HG03175 (cell line): ENCODE measurements at regions not wholly inside any gene's neighbourhood (a gene's known extent, or its start where the extent isn't known, plus 50 kb on each side); places are given as distances from the start of the nearest gene placed in this dataset.
"Not testable (repeated sequence)": the region's sequence is repeated elsewhere in the genome, so short reads cannot be mapped to it uniquely, and the experiment has no call there.

ENCODE experiments used
- ATAC-seq: cut with Tn5 transposase; IDR thresholded peaks from one replicate; pipeline ENCODE4 v1.9.1; 2021; ENCODE audit warnings: mild to moderate bottlenecking, moderate library complexity; ENCODE audit not compliant: unreplicated experiment

DNA sequence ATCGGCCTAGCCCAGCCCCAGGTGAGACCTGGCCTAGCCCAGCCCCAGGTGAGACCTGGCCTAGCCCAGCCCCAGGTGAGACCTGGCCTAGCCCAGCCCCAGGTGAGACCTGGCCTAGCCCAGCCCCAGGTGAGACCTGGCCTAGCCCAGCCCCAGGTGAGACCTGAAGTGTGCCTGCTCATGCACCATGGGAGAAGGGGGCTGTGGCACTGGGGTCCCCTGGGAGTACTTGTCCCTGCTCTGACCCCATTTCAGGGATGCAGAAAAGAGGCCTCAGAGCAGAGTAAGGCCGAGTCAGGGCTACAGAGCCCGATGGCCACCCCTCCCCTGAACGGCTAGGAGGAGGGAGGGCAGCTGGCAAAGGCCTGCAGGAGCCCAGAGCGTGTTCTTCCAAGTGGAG is 129.6 kb downstream of the CRYBB2 start:
- not testable (repeated sequence) for ATAC-seq

DNA sequence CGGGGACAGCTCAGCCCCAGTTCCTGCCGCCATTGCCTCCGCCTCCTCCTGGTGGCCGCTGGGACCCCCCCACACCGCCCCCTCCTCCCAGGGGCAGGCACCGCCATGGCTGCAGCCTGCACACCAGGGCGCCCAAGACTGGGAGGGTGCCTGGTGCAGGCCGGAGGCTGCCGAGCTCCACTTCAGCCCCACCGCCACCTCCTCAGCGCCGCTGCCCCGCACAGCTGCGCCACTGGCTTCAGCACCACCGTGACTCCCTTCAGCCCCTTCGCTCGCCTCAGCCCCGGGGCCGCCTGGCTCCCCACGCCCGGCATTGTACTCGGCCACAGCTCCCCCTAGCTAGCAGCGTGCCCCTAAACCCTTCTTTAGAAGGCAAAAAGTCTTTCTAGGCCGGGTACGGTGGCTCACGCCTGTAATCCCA is 131.1 kb downstream of the CRYBB2 start:
- ATAC-seq, result no peak

DNA sequence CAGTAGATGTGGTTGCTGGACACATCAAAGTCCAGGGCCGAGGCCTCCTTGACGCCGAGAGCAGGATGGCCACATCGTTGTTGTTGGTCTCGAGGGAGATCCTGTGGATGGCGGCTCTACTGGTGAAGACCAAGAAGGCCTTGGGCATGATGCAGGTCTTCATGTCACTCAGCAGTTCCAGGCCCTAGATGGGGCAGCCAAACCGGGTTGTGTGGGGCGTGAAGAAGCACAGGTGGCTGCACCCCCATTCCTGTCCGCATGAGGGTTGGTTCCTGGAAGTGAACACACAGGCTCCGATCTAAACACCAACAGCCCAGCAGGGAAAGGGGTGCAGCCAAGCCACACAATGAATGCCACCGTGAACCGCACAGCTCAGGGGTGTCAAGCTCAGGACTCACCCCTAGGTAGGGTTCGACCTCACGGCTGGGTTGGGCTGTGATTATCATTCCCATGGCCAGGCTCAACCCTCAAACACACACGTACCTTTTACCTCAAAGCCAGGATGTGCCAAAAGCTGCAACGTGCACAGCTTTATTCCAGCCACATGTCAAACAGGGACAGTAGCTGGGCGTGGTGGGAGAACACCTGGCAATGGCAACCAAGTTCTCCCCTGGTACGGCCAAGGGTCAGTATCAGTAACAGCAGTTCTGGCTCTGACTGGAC is 132.3 kb downstream of the CRYBB2 start:
- no peak for ATAC-seq

DNA sequence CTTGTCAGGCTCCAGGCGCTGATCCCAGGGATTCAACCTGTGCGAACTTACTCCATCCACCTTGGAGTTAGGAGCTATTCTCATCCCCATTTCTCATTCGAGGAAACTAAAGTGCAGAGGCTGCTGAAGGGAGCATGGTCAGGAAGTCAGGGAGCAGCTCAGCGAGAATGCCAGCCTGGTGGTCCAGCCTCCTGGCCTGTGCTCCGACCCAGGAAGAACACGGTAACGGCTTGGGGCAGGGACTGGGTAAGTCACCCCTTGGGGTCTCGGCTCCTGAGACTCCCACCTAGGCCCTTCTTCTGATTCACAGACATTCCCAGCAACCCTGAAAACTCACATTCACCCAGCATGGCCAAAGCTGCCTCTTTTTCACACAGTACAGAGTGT is 132.8 kb downstream of the CRYBB2 start:
- no peak for ATAC-seq

DNA sequence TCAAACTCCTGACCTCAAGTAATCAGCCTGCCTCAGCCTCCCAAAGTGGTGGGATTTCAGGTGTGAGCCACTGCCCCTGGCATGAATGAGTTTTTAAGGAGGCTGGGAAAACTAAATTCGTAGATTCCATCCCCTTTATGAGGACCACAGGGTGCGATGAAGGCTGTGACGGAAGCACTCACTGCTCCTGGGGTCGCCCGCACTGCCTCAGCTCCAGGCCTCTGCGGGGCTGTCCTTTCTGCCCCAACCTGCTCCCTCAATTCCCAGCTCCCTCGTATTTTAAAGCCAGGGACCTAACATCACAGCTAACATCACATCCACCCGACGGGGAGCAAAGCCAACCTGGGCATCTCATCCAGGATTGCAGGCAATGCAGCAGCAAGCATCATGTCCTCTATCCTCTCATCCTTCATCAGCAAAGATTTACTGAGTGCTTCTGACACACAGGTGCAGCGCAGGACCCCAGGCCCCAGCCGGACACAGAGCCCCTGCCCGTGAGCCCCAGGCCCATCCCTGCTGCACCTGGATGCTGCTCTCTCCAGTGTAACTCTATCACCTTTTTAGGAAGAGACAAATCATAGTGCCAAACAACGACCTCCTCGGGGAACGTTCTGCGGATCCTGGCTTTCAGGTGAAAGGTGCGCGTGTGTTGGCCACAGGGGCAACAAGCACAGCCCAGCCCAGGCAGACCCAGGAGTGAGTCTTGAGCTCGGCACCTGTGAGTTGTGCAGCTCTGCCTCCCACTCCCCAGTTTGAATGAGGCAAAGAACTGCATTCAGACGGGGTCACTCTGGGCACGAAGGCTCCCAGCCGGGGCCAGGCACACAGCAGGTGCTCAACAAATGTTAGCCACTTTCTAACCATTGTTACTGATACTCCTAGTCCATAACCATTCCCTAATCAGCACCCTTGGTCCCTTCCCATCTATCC is 134.3 kb downstream of the CRYBB2 start:
- ATAC-seq, result no peak

DNA sequence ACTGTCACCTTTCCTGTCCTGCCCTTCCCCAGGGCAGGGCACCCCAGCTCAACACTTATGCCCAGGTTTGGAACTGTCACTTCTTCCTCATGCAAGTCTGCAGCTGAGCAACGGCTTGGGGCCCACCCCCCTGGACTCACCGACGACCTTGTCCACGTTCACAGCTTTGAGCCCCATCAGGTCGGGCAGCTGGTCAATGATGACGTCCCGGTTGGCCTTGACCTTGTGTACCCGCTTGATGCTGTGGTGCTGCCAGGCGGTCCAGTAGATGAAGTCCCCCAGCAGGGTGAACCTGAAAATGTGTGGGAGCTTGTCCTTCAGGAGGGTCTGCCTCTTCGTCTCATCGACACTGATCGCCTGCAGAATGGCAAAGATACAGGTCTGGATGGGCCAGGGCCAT is 135.0 kb downstream of the CRYBB2 start:
- no peak for ATAC-seq

DNA sequence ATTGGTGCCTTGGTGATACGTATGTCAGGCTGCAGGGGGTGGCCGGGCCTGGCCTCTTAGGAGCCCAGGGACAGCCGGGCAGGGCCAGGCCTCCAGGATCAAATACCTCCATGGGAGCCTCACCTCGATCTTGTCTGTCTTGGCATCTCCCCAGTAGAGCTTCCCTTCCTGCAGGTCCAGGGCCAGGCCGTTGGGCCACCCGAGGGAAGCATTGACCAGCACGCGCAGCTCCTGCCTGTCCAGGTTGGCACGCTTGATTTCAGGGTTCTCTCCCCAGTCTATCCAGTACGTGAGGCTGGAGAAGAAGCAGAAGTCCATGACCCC is 137.7 kb downstream of the CRYBB2 start:
- no peak for ATAC-seq

DNA sequence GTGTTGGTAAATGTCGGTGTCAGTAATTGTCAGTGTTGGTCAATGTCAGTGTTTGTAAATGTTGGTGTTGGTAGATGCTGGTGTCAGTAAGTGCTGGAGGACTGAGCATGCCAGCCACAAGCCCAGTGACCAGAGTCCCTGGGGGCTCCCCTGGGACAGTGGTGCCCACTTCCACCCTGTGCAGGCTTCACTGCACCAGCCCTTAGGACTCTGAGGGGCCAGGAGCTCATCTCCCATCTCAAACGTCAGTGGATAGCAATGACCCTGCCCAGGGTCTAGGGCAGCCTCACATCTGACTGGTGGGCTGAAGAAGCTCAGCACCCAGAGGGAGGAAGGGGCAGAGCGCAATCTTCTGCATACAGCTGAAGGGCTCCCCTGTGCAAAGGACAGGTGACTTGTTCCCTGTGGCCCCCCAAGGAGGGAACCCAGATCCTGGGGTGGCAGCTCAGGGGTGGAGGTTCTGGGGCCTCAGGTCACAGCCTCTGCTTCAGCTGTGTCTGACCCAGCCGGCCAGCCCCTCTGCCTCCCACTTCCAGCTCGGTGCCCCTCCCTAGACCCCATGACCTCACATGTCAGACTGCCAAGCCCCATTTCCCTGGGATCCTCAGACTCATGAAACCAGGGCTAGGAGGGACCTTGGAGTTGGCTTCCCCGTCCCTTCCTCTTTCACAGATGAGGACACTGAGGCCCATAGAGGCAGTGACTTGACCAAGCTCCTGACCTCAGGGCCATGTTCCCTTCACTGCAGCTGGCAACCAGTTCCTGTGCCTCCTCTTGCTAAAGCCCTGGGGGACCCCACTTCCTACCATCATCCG is 138.4 kb downstream of the CRYBB2 start:
- no peak for ATAC-seq

DNA sequence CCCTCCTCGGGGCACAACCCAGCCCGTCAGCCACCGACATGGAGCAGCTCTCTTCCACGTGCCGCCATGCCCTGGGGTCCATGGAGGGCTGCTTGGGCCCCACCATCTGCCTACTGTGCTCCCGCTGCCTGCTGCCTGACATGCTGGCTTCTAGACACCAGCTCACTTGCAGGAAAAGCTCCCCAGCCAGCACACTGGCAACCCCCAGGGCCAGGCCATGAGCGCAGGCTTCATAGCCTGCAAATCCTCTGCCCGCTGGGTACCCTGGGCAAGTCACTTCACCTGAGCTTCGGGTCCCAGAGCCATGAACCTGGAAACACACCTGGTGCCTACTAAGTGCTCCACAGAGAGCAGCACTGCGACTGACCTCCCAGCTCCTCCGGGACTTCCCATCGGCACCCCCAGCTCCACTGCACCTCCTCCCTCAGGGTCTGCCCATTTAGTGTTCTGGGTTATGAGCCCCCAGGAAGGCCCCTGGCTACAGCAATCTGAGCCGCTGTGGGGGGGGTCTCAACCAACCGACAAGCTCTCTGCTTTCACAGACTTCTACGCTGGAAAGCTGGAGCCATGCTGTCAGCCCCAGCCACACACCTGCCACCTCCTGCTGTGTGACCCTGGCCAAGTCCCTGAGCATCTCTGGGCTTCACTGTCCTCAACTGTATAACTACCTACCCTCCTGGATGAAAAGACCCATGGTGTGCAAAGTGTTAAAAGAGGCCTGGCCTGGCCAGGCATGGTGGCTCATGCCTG is 139.2 kb downstream of the CRYBB2 start:
- ATAC-seq, result no peak

DNA sequence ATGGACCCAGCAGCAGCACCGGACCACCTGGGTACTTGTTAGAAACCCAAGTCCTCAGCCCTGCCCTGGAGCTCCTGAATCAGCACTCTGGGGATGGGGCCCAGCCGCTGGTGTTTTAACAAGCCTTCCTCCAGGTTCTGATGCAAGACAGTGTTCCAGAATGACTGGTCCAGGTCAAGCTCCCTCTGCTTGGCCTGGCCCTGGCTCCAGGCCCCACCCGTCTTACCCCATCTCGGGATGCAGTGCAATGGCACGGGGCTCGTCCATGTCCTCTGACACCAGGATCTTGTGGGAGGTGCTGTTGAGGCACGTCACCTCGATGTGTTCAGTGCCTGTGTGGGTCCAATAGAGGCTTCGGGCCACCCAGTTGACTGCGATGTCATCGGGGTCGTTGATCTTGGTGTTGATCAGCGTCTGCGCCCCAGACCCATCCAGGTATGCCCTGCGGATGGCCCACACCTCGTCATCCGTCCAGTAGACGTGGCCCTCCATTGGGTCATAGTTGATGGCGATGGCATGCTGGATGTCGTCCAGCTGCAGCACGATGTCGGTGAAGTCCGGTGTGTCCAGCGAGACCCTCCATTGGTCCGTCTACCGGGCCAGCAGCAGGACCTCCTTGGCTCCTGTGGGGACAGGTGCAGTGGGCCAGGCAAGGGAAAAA is 140.3 kb downstream of the CRYBB2 start:
- ATAC-seq, result no peak

DNA sequence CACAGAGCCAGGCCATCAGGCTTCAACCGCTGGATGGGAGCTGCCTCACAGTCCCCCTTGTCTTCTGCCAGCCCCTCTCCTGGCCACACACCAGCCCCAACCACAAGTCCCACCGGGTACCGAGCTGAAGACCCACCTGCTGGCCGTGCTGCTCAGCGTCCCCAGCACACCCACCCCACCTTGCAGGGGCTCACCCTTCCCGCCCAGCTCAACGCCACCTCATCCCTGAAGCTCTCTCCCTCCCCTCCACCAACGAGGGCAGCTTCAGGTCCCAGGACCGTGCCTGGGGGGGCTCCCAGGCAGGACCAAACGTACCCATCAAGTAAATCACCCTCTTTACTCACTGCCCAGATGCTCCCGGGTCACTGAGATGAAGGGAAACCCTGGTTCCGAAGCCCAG is 141.0 kb downstream of the CRYBB2 start:
- no peak for ATAC-seq

DNA sequence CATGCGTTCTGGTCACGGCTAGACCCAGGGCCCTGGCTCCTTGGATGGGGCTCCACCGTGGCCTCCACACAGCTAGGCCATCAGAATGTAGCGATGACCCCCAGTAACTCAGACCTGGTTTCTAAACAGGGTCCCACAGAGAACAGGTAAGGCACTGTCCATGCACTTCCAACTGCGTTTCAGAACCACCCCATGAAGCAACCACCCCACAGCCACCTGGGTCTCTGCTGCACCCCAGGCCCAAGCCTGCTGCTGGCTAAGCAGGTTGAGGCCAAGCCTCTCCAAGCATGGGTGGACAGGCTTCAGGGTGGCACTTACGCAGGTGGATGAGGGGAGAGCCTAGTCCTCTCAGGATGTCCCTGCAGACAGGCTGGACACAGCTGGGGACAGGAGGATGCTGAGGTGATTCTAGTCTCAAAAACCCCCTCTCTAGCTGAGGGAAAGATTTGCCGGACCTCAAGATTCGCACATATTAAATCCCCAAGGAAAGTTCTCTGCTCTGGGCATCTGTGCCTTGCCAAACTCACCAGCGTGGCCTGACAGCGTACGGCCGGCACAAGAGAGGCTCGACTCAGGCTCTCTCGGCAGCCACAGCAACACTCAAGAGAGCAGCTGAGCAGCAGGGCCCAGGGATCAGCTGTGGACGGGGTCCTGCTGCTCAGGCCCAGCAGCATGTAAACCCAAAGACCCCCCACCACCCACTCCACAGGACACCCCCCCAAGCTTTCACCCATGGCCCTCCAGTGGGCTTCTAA is 141.6 kb downstream of the CRYBB2 start:
- ATAC-seq, result no peak

DNA sequence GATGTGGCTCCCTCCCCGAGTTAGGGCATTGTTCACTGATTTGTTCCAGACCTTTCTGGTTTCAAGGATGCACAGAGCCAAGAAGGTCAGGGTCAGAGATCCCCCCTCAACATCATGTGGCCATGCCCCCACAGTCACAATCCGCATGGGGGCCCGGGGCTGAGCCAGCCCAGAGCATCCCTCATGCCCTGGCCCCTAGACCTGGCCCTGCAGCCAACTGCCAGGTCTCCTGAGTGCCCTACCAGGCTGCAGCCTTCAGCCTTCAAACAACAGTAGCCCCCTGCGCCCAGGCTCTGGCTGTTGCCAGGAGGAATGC is 142.4 kb downstream of the CRYBB2 start:
- ATAC-seq, result no peak

DNA sequence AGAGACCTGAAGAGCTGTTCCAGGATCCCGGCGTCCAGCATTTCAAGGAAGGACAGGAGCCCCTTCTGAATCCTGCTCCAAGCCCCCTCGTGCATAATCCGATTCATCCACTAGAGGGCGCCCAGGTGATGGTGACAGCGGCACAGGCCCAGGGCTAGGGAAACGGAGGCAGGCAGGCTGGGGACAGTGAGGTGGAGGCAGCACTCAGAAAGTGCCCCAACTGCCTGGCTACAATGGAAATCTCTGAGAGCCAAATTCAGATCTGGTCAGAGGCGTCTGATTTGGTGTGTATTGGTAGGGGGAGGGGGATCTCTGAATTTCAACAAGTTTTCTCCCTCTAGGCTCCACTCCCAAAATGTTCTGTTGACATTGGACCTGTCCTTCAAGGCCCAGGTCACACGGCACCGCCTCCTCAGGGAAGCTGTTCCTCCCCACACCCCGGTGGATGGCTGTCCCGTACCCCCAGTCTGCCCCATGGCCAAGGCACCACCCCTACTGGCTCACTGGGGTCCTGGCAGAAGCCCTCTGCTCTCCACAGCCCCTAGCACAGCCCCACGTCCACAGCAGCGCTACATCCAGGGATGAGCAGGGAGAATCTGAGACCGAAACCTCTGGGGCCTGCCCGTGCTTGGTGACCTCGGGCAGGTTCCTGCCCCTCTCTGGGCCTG is 142.9 kb downstream of the CRYBB2 start:
- ATAC-seq, result no peak

DNA sequence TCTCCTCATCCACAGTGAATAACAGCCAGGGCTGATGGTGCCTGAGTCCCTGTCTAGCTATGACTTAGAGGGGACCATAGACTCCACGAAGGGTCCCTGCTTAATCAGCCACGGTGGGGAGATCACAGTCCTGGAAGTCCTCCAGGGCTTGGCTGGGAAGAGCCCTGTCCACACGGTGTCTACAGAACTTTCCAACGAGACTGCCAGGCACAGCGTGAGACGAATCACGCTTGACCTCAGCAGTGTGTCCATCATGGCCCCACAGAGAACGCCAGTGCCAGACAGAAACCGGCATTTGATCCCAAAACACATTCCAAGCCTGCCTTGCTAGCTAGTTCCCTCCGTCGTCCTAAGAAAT is 143.4 kb downstream of the CRYBB2 start:
- ATAC-seq, result no peak

DNA sequence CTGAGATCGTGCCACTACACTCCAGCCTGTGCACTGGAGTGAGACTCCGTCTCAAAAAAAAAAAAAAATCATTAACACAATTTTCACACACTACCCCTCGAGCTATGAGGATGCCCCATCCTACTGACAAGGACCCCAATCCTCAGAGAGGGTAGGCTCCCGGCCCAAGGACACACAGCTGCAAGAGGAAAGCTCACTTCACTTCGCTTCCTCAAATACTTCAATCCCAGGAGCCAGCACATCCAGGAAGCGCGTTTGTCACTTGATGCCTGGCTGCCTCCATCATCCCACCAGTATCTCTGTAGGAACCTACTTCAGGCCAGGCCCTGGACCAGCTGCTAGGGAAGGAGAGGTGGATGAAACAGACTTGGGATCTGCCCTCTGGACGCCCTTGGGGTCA is 144.0 kb downstream of the CRYBB2 start:
- ATAC-seq, result no peak

DNA sequence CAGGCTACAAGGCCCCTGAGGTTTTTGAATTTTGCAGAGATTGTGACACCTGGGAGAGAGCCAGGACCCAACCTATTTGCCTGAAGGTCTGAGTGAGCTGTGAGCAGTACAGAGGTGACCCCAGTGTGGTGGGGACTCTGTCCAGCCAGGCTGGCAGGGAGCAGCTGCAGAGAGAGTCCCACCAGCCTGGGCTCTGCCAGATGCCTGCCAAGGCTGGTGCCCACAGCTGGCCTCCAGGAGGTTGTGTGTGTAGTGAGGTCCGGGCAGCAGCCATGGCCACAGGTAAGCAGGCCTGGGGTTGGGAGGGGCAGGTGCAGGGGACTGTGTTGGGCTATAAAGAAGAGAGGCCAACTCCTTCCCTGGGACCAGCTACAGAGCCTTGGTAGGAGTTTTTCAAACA is 144.8 kb downstream of the CRYBB2 start:
- ATAC-seq, result no peak

DNA sequence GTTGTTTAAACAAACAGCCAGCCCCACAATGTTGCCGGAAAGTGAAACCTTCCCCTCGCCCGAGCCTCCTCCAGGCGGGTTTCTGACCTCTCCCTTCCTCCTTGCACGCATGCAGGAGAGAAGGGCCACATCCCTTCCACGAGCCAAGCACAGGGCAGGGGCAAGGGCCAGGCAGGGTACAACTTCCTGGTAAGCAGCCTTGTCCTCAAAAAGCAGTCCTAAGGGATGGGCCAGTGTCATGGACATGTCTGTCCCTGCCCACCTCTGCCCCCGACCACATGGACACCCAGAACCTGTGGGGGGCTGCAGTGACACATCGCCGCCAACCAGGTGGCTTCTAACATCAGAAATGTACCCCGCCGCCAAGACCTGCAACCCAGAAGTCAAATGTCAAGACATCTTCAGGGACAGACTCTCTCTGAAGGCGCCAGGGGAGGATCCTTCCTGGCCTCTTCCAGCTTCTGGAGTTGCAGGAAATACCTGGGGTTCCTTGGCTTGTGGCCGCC is 145.3 kb downstream of the CRYBB2 start:
- no peak for ATAC-seq
